Fibroblast of lung (primary cell): ENCODE measurements at regions not wholly inside any gene's neighbourhood (a gene's known extent, or its start where the extent isn't known, plus 50 kb on each side); places are given as distances from the start of the nearest gene placed in this dataset.

Experiments
- CTCF ChIP-seq, 2 donors: IDR thresholded peaks in 1 of 2; conservative IDR thresholded peaks in 1 of 2; 1 replicate in 1 of 2; 2 replicates in 1 of 2; pipeline ENCODE4 v1.5.1; 2011 to 2012; ENCODE audit warnings: low read length in 2 of 2, control low read depth in 1 of 2, inconsistent platforms in 1 of 2, low read depth in 1 of 2, mild to moderate bottlenecking in 1 of 2
- EZH2 ChIP-seq: IDR thresholded peaks from 2 replicates; pipeline ENCODE4 v1.5.1; 2012; ENCODE audit warnings: low read length, control low read depth, mild to moderate bottlenecking; ENCODE audit errors: missing control alignments

- TF ChIP-seq CTCF (conservative IDR thresholded peaks at IDR 0.05 in 1 of 2, IDR thresholded peaks at IDR 0.05 in 1 of 2; ENCODE audit: low read depth in 1 of 2, low read length in 2 of 2) (no peak), EZH2 (no peak)
These were observed 346.7 kb downstream of the USP25 start for GRCh38 chr21:16076465-16076864.
